GM21576 (cell line): ENCODE measurements at regions not wholly inside any gene's neighbourhood (a gene's known extent, or its start where the extent isn't known, plus 50 kb on each side); places are given as distances from the start of the nearest gene placed in this dataset.

Experiments used
- ATAC-seq: cut with Tn5 transposase; IDR thresholded peaks from one replicate; pipeline ENCODE4 v1.9.1; 2021; ENCODE audit warnings: mild to moderate bottlenecking, moderate library complexity; ENCODE audit not compliant: unreplicated experiment

DNA sequence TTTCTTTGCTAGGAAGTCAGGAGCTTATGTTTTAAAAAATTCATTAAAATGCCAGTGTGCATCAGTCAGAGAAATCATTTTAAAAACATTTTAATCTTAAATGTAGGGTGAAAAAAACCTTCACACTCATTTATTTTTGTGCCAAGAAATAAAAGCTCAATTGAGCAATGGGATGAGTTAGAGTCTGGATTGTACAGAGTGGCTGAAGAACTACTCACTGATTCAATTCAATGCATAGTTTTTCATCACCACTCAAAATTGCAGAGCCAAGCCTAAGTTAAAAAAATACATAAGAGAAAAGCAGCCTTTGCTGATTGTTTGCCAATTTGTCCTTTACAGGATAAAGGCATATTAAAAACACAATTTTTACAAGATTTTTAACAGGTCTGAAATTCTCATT, 168.2 kb upstream of the DMRTA1 start:
- ATAC-seq: no peak

DNA sequence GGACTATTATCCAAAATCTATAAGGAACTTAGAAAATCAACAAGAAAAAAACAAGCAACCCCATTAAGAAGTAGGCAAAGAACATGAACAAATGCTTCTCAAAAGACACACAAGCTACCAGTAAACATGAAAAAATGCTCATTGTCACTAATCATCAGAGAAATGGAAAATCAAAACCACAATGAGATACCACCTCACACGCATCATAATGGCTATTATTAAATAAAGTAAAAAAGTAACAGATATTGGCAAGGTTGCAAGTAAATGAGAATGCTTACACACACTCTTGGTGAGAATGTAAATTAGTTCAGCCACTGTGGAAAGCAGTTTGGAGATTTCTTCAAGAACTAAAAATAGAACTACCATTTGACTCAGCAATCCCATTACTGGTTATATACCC, 167.0 kb upstream of the DMRTA1 start:
- ATAC-seq: no peak

DNA sequence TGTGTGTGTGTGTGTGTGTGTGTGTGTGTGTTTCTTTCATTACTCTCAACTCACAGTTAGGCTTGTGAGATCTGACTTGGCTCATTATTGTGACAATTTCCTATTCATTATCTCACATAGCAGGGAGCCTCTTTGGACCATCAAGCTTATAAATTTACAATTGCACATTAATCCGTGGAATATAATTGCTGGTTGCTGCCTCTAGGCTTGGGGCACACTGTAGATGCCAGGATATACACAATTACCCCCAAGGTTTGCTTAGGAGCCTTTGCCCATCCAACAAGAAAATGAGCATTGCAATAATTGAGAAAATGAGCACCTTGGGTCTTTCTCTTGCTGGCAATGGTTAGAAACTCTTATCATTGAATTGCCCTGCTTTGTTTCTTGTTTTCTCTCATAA, 161.6 kb upstream of the DMRTA1 start:
- ATAC-seq: no peak

DNA sequence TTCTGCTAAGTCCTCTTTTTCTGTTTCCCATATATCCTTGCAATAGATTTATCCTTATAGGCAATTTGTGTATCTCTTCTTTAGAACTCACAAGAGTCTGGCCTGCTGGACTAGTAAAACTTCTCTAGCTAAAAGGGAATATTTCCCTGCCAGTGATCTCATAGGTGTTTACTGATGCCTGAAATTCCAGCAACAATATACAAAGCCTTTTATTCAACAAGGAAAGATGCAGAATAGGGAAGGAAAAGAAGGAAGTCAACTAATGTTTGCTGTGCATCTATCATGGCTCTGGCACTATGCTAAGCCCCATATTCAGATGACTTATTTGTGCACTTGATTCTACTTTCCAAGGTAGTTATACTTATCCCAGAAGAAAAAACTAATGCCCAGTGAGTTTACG, 160.0 kb upstream of the DMRTA1 start:
- no peak for ATAC-seq

DNA sequence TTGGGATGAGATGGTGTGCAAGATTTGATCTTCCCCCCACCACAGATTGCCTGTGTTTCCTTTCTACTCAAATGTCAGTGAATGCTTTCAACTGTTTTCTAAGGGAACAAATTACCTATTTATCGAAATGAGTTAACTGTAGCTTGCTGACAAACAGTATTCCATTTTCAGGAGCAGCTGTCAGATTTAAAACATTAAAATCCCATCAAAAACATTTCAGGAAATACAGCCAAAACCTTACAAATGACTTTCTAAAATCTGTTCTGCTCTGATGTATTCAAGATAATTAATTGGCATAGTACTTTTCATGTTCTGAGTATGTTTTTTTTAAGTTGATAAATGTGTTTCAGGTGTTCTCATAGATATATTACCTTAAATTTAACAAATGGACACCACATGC, 158.0 kb upstream of the DMRTA1 start:
- no peak for ATAC-seq

DNA sequence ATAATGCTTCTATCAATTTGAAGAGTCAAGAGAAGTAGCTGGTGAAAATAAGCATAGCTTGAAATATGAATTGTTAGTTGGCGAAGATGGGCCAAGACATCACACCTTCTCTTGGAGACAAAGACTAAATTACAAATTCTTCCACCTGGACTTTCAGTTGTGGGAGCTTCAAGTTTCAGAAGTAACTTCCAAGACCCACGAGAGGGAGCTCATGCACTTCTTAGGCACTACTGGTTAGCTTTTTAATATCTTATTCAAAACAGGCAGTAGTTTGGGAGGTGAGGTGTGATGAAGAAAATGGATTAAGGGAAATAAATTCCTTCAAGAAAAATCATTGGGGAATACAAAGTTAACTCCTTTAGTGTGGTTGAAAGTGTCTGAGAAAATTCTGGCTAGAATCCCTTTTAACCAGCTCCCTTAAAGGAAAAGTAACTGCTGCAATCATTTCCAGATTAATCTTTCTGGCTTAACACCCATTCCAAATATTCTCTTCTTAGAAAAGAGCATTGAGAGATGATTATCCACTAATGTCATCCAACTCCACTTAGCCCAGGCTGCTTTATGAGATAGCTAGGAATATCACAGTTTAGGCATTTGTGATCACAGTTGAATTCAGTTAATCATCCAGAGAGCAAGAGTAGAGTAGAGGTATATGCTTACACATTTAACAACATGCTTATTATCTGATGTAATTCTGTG, 139.5 kb upstream of the DMRTA1 start:
- no peak for ATAC-seq

DNA sequence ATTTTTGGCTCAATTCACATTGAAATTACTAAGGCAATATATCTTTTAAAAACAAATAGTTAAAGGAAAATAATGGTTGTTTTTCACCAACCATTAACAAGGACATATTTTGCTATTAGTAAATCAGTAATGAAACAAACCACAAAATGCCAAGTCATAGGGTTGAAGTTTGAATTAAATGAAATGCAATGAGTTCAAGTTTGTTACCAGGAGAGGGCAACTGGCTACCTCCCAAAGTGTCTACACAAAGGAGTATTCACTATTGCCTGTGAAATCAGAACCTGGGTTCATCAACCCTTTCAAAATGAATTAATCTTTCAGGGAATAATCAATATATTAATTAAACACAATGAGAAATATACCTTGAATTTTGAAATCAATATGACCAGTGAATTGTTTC, 138.4 kb upstream of the DMRTA1 start:
- ATAC-seq: no peak

DNA sequence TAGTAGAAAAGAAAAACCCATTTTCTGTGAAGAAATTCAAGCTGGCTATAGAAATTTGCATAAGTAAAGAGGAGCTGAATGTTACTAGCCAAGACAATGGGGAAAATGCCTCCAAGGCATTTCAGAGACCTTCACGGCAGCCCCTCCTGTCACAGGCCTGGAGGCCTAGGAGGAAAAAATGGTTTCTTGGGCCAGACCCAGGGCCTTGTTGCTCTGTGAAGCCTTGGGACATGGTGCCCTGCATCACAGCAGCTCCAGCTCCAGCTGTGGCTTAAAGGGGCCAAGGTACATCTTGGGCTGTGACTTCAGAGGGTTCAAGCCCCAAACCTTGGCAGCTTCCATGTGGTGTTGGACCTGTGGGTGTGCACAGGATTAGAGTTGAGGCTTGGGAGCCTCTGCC, 130.0 kb upstream of the DMRTA1 start:
- no peak for ATAC-seq

DNA sequence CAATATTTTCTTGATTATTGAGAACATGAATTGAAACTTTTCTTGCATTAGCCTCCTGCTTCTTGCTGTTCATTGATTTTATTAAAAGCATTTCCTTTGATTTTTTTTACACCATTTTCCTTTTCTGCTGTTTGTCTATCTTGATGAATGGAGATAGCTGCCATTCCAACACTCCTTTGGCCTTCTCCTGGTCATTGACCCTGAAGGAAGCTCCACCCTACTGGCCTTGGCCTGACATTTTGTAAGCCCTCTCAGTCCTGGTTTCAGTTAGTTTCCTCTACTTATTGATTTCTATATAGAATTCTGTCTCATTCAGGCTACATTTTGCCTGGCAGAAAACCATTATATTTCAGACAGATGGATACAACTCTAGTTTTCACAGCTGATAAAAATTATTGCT, 115.1 kb upstream of the DMRTA1 start:
- no peak for ATAC-seq

DNA sequence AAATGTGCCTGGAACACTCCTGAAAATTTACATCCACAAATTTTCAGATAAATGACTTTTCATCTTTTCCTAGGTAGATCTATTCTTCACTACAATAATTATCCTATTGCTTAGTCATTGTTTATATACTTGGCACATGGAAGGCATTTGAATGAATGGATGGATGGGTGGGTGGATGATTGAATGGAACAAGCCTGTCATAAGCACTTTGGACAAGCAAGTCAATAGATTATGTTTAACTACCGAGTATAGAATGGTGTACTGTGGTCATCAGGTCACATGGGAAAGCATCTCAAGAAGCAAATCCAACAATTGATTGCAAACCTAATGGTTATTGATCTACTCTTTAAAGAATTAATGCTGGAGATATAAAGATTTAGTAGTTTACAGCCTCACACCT, 114.4 kb upstream of the DMRTA1 start:
- ATAC-seq: no peak

DNA sequence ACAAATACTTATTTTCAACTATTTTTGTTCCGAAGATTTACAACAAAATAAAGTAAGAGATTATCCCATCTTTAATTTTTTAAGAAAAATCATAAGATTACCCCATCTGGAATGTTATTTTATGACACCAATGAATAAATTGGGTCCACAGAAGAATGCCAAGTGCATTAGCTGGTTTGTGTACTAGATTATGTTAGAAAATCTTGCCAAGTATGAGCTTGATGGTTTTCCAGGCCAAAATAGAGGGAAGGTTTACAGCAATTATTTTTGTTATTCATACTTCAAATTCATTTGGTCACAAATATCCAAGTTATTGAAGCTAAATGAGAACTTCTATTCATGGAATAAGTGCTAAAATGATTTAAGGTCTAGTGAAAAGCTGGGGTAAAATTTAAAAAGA, 109.4 kb upstream of the DMRTA1 start:
- no peak for ATAC-seq

DNA sequence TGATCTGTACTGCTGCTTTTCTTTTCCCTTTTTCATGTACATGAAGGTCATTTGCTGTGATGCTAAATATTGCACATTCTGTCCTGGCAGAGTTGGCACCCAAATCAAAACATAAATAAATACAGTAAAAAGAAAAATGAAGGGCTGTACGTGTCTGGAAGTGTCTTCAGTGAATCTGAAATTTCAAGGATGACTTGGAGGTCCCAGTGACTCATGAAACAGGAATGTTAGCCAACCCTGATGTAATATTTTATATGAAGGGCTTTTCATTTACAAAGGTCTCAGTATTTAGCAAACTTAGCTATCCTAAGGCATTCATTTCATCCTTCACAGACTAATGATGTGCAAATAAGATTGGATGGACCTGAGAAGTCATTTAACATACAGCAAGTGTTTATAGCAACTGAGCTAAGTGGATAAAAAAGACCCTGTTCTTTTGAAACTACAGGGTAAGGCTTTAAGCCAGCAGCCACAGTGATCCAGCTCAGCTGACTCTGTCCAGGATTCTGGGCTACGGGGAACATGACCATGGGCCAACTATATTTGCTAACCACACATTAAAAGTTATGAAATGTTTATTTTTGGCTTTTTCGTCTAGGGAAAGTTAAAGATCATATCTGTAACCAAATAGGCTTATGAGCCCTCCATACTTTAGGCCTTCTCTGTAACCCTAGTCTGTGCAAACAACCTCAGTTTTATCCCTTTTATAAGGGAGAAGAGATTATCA, 104.0 kb upstream of the DMRTA1 start:
- no peak for ATAC-seq

DNA sequence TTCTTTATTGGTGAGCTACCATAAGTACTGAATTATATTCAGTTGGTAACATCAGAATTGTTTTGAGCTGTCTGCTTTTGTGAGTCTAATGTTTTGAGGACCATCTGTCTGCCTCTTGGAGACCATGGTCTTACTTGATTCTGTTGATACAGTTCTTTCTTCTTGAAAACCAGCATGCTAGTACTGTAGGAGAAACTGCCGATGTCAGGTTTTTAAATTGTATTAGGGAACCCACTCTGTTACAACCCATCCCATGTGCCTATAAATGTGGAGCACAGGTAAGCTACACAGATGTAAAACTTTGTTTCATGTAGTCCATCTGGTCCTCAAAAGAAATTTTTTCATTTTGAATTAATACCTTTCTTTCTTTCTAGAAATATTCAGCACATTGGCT, 103.4 kb upstream of the DMRTA1 start:
- no peak for ATAC-seq

DNA sequence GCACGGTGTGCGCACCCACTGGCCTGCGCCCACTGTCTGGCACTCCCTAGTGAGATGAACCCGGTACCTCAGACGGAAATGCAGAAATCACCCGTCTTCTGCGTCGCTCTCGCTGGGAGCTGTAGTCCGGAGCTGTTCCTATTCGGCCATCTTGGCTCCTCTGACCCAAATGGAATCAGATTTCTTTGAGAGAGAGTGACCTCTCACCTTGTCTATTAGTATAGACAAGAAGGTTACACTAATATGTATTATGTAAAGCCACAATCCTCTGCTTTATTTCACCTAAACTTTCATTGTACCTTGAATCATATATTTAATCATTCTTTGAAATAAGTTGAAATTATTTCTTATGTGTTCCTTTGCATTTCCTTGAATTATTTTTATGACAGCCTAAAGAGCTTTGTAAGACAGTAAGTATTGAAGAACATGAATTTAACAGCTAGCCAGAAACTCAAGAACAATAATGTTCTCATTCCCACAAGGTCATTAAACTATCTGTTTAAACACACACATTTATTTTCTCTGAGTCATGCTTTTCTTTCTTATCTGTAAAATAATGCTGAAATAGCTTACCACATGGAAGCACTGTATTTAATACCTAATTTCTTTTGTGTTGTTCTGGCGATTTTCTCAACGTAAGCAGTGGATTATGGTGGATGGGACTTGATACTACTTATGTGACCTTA, 91.8 kb upstream of the DMRTA1 start:
- no peak for ATAC-seq

DNA sequence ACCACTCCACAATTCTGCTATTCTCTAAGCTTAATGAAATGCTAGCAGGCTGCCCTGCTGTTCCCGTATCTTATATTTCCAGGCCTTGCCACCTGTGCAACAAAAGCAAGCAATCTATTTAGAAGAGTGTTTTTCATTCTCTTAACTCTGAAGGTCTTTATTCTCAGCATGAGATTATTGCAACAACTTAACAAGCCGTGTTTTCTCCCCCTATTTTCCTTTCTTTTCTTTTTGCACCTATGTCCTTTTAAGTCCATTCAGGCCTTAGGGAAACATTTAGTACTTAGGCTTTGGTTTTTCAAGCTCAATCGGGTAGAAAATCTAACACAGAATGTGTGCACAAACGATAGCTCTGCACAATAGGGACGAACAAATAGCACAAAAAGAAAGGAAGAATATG, 89.6 kb upstream of the DMRTA1 start:
- ATAC-seq: no peak

DNA sequence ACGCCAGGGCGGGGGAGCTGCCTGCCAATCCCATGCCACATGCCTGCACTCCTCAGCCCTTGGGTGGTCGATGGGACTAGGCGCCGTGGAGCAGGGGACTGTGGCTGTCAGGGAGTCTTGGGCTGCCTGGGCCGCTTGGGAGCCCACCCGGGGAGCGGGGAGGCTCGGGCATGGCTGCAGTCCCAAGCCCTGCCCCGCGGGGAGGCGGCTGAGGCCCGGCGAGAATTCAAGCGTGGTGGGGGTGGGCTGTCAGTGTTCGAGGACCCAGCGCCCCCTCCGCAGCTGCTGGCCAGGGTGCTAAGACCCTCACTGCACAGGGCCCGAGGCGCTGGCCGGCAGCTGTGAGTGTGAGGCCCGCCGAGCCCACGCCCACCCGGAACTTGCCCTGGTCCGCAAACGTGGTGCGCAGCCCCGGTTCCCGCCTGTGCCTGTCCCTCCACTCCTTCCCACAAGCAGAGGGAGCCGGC, 83.2 kb upstream of the DMRTA1 start:
- ATAC-seq: no peak

DNA sequence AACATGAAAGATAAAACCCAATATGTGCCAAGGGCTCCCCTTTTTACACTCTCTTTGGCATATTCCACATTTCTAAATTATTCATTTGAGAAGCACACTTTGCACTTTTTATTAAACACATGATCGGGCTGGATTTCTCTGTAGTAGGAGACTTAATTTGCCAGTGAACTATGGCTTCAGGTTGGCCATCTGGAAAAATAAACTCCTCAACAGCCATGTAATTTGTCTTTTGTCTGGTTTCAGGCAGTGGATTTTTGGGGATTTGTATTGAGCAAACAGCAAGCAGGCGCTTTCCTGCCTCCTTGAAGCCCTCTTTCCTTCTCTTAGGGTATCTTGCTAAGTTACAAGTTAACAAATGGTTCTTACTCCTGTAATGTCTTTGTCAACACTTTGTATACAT, 73.0 kb upstream of the DMRTA1 start:
- no peak for ATAC-seq

DNA sequence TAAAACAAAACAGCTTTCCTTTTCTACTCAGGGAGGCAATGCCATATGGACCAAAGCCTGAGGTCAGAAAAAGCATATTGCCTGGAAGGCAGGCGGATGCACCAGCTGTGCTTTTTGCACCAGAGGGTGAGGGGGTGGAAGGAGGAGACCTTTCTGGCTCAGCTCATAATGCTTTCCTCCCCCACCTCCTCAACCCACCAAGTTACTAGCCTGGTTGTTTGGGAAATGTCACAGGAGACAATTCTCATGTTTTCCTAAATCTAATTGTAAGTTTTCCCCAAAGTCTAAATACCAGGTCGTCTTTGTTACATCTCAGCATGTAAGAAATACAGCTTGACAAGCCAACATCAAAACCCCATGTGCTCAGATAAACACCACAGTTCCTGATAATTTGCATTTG, 72.6 kb upstream of the DMRTA1 start:
- no peak for ATAC-seq

DNA sequence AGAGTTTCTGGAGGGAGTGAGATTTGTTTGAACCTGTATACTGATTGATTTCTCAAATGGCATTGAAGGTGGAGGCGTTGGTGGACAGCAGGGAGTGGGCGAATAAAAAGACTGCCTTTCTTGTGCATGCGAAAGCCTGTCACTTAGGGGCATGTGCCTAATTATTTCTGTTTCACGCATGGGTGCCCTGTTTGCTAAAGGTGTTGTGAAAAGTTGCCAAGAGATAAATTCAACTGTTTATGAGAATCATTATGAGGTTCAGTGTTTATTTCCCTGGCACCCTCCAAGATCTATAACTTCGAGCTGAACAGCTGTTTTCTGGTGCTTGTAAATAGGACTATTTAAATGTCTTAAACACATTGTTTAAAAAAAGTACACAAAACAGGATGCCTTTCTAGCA, 67.4 kb upstream of the DMRTA1 start:
- no peak for ATAC-seq

DNA sequence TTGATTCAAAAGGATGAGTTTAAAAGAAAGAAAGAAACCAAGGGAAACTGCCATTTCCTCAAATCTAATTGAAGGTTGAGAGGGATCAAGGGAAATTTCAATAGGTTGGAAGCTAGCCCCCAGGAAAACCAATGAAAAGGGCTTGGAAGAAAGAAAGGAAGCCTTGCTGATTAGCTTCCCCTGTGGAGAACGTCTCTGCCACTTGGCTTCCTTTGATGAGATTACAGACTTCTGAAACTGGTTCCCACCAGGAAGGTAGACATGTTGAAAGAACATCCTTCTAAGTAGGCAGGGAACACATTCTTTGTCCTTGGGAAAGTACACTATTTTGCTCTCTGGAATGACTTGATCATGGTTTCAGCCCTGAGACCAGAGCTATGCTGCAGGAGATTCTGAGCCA, 65.5 kb upstream of the DMRTA1 start:
- no peak for ATAC-seq

DNA sequence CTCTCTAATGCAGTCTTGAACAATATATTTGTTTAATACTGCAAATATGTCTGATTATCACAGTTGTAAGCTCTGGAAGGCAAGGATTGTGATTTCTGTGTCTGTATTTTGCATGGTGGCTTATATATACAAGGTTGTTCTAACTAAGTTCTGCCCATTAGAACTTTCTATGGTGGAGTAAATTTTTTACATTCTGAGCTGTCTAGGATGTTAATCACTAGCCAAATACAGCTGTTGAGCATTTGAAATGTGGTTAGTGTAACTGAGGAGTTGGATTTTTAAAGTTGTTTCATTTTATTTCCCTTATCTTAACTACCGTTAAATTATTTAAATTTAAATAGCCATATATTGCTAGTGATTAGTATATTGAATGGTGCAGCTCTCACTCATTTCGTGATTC, 64.3 kb upstream of the DMRTA1 start:
- ATAC-seq: no peak

DNA sequence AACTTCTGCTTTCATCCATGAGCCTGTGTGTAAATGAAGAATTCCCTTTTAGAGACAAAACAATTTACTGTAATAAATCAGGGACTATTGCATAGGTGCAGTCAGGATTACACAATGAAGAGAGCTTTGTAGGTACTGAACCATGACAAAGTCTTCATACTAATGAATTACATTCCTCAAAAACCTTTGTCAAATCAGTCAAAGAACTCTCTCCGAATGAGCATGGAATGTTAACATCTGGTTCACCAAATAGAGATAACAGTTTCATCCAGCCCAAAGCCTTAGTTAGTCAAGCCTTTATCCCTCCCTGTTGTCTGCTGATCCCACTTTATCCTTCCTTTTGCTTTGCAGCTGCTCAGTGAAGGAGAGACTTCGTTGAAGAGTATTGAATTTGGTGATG, 62.9 kb upstream of the DMRTA1 start:
- no peak for ATAC-seq
